Kidney glomerular epithelial cell (primary cell): ENCODE measurements at regions not wholly inside any gene's neighbourhood (a gene's known extent, or its start where the extent isn't known, plus 50 kb on each side); places are given as distances from the start of the nearest gene placed in this dataset.
"Not testable (repeated sequence)": the region's sequence is repeated elsewhere in the genome, so short reads cannot be mapped to it uniquely, and the experiment has no call there.

ENCODE experiments used
- DNase-seq: peaks from one replicate; lab custom pipeline; 2025; lab: John Stamatoyannopoulos, UW

DNA sequence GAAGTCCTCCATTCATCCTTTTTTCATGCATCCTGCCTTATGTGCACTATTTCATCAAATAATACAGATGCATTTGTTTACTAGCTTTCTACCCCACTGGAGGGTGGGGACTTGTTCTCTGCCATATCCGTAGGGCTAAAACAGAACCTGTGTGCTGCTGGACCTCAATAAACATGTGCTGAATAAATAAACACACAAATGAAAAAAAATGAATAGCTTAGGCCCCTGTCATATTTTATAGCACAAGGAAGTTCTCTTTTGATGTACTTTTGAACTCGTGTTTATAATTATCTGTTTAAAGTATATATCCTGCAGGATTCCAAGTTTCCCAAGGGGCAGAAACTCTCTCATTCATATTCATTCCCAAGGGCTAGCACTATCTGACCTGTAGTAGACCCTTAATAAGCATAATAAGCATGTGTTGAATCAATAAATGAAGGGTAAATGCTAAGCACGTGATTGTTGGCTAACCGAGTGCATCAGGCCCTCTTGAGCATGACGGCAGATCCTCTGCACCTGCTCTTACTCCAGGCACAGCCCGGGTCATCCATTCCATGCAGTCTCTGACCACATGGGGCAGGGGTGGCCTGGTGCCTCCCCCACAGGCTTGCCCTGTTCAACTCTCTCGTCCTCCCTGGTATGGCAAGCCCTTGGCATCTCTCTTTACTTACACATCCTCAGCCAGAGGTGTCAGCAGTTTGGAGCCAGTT is 474.1 kb upstream of the ZMIZ1 start:
- no peak for DNase-seq

DNA sequence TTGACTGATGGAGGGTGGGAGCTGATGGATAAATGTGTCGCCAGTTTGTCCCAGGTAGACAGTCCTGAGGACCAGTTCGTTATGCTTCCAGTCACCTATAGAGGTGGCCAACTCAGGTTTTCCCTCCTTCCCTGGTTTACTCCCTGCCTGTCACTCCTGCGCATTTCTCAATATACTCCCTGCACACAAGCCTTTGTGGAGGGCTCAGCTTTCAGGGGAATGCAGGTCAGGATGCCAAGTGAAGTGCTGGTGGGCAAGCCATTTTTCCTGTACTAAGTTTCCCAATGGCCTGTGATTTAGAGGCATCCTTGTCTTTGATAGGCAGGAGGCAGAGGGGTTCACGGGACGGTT is 473.5 kb upstream of the ZMIZ1 start:
- no peak for DNase-seq

DNA sequence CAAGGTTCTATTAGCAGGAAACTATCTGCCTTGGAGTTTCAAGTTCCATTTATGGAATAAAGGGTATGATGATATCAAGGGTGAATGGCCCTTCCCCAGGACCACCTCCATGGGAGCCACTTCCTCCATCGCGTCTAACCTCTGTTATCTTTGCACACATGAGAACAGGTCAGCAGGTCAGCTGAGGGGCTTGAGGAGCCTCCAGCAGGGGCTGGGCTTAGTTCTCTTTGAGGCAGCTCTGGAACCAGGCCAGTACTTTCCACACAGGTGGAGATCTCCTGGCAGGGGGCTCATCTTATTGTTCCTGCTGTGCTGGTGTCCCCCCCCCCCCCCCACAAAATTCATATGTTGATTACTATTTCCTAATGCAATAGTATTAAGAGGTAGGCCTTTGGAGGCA is 472.2 kb upstream of the ZMIZ1 start:
- DNase-seq, result no peak

DNA sequence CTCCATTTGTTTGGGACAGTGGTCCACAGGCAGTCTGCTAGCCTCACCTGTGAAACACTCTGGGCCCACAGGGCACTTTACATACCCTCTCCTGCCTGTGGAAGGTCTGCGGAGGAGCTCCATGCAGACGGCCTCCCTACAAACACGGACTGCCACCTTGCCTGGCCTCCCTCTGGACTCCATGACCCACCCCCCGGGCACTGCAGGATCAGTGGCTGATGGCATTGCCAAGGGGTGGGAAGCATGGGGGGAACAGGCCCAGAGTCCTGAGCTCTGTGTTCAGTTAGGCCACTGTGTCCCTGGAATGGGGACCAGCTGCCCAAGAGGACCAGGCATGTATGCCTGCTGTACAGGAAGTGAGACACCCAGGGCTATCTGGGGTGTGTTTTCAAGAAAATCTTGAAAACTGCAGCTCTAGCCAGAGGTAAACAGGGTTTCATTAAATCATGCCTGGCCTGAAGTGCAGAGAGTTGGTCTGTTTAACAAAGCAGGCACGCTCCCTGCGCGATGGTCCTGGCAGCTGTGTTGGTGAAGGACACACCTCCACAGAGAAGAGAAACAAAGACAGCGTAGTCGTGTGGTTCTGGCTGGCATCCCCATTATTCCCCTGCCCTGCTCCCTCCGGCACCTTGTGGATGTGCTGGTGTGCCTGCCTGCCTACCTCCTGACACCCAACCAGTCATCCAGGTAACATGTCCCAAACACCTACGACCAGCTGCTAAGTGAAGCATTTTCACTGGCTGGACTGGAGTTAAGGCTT is 470.8 kb upstream of the ZMIZ1 start:
- no peak for DNase-seq

DNA sequence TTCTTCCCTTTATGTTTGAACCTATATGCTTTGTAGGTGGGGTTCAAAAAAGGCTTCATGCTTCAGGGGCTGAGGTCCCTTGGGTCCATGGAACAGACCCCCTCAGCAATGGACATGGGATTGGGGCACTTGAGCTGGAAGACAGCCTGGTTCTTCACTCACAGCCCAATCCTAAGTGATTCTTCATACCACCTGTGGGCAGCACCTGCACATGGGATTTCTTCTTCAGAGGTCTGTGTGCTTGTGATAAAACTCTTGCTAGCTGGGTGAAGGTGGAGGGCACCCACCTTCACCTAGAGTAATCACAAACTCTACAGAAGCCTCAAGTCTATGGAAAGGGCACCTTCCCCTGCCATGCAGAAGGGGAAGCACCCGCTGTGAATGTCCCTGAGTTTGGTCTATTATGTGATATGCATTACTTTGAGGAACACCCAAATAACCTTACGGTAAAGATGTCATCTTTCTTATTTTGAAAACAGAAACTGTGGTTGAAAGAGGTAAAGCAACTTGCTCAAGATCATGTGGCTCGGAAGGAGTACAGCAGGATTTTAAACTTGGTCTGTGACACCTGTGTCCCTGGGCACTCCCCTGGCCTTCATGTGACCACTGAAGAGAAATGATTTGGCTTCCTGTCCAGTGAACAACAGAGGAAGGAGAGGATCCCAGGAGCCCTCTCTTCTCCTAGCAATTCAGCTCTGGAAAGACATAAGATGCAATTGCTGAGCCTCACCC is 469.5 kb upstream of the ZMIZ1 start:
- DNase-seq, result no peak

DNA sequence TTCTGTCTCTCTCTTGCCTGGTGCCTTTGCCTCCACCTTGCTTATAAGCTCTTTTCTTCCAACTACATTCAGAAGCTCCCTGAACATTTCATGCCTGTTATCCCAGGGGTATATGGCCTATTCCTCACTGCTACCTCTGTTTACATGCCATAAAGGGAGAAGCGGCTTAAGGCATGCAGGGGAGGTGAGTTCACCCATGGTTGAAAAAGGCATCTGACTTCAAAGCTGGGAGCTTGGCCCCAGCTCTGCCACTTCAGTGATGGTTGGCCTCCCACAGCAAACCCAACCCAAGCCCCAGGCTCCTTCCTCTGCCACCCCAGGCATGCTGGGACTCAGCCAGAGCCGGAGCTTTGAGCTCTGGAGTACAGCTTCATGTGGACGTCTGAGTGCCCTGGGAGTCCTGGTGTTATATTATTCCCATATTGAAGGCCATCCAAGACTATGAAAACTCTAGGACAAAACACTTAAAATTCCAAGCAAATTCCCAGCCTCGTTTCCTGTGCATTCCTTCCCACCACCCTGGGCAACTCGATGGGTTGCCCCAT is 468.6 kb upstream of the ZMIZ1 start:
- no peak for DNase-seq

DNA sequence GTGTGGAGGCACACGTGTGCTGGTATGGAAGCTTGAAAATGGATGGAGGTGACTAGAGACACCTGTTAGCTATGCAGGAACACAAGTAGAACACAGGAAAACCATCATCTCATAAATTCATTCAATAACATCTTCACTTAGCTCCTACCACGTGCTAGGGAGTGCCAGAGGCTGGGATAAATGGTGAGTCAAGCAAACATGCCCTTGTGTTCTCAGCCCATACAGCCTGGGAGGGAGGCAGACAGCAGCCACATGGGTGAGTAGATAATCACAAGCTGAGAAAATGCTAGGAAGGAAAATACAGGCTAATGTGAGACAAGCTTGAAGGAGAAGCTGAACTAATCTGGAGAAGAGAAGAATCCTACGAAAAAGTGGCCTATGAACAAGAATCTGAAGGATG is 468.0 kb upstream of the ZMIZ1 start:
- peak; percentile 16 for DNase-seq

DNA sequence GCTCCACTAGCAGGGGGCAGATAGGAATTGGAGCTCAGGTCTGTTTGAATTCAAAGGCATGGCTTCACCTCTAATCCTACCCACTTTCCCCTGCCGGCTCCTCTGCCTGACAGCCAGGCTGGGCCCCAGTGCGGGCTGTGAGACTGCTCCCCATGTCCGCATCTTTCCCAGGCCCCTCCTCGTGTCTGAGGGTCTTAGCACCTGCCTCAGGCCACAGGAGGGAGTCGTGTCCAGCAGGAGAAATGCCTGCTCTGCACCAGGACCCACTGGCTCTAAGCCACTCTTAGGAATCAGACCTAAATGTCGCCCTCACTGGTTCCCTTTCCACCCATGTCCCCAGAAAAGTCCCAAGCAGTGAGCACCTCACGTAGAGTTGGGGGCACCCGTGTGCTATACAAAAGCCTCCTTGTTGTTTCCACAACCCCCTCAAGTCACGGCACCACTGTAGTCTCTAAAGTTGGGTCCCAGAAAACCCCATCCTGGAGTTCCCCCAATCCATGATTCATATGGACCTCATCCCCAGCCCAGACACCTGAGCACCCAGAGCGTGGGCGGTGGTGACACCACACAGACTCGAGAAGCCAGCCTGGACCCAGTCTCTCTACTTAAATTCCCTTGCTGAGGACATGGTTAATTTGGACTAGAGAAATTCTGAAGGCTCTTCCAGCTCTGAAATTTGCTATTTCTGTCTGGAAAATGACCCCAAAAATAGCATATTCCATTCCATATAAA is 466.4 kb upstream of the ZMIZ1 start:
- DNase-seq, result no peak

DNA sequence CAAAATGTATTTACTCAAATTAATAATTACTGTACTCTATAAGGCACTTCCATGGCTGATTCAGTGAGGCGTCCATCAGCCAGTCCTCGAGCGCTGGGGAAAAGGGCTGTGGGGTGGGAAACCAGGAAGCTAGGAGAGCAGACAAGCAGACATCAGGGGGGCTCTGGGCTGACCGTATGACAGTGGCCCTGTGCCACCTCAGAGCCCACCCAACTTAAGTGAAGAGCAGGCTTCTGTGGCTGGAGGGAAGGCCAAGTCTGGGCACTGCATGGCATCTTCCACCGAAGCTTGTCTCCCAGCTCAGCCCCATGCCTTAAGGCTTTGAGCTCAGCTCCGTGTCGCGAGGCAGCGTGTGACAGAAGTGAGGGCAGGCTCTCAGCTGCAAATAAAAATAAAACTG is 464.5 kb upstream of the ZMIZ1 start:
- DNase-seq, result no peak

DNA sequence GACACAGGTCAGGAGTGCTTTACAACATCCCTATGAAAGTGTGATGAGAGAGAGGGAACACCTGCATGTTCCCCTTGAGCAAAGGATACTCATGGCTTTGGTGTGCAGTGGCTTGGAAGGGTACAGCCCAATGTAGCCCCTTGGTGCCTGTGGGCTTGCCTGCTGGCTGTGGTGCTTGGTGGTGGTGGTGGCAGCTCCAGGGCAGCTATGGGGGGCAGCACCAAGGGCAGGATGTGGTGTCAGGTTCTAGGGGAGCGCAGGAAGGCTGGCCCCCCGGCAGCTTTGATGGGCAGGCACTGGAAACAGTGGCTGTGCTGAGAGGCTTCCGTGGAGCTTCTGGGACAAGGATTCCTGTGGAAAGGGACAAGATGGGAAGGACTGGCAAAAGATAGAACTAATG is 464.0 kb upstream of the ZMIZ1 start:
- no peak for DNase-seq

DNA sequence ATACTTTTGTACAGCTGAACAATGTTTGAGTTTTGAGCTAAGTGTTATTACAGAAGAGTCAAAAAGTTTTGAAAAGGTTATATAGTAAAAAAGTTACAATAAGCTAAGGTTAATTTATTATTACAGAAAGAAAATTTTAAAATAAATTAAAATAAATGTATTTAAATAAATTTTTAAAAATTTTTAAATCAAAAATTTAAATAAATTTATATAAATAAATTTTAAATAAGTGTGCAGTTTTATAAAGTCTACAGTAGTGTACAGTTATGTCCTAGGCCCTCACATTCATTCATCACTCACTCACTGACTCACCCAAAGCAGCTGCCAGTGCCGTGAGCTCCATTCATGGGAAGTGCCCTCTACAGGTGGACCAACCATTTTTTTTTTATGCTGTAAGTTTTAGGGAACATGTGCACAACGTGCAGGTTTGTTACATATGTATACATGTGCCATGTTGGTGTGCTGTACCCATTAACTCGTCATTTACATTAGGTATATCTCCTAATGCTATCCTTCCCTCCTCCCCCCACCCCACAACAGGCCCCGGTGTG is 462.9 kb upstream of the ZMIZ1 start:
- peak; percentile 36 for DNase-seq

DNA sequence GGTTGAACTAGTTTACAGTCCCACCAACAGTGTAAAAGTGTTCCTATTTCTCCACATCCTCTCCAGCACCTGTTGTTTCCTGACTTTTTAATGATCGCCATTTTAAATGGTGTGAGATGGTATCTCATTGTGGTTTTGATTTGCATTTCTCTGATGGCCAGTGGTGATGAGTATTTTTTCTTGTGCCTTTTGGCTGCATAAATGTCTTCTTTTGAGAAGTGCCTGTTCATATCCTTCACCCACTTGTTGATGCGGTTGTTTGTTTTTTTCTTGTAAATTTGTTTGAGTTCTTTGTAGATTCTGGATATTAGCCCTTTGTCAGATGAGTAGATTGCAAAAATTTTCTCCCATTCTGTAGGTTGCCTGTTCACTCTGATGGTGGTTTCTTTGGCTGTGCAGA is 462.0 kb upstream of the ZMIZ1 start:
- DNase-seq, result not testable (repeated sequence)

DNA sequence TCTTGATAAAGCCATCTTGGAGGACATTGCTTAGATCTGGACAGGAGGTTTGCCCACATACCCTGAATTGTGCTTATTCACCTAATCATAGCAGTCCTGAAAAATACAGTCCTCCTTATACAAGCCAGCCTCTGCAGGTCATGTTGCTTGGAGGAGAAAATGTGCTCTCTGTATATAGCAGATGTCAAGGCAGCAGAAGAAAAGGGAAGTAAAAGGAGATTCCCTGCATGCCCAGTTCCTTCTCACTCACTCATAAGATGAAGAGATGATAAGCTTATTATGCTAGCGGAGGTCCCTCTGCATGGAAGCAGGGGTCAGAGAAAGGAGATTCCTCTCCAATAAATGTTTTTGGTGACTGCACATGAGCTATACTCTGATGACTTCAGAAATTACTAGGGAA is 458.8 kb upstream of the ZMIZ1 start:
- DNase-seq, result no peak

DNA sequence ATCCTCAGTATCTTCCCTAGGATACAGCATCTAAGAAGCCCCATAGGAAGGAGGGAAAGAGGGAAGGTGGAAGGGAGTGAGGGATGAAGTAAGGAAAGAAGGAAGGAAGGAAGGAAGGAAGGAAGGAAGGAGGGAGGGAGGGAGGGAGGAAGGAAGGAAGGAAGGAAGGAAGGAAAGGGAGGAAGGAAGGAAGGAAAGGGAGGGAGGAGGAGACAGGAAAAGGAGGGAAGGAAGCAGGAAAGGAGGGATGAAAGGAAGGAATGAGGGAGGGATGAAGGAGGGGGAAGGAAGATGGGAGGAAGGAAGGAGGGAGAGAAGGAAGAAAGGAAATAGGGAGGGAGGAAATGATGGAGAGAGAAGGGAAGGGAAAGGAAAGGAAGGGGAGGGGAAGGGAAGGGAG is 455.6 kb upstream of the ZMIZ1 start:
- DNase-seq, result no peak

DNA sequence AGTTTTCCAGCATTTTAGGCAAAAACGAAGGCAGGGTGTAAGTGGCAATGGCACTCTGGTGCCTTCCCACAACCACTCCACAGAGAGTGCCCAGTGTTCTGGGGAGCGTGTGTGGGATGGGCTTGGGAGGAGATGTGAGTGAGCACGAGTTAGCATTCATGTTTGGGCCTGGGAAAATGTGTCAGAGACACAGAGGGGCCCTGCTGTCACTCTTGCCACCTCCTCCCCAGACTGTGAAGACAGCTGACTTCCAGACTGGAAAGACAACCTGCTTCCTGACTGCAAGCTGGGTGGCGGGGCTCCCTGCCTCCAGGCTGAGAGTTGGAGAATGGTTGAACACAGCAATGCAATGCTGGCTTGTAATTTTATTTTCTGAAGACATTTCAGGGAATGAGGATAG is 454.5 kb upstream of the ZMIZ1 start:
- DNase-seq, result no peak

DNA sequence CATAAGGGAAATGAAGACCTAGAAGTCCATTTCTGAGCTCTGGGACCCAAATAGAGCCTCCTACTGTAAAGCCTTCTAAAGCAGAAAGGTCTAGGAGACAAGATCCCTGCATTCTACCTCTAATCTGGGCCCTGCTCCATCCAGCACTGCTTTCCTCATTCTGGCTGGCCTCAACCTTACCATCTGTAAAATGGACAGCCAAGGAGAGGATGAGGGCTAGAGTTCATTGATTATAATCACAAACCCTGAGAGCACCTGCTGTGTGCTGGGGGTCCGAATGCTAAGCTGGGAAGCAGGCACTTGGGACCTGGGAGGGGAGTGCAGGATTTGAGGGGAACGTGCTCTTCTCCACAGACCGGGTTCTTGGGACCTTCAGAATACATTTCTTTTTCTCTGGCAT is 454.0 kb upstream of the ZMIZ1 start:
- DNase-seq, result no peak

DNA sequence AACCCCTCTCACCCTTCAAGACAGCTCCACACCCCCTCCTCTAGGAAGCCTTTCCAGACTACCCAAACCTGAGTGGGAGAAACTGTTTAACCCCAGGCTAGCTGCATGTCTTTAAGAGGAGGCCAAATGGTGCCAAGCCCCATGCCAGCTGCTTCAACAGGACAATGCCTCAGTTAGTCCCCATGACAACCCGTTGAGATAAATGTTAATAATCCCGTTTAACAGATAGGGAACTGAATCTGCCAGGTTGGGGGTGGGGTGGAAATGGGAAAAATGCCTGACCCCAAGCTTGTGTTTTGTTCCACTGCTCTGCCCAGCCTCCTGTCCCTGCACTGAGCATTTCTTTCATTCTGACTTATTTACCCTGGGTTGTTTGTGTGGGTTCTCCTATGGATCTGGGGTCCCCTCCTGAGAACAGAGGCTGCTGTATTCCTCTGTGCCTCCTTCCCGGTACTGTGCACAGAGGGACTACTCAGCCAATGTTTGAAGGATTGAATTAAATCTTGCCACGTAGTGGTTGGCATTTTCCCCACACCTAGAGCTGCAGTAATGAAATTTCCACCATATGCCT is 452.6 kb upstream of the ZMIZ1 start:
- DNase-seq, result no peak

DNA sequence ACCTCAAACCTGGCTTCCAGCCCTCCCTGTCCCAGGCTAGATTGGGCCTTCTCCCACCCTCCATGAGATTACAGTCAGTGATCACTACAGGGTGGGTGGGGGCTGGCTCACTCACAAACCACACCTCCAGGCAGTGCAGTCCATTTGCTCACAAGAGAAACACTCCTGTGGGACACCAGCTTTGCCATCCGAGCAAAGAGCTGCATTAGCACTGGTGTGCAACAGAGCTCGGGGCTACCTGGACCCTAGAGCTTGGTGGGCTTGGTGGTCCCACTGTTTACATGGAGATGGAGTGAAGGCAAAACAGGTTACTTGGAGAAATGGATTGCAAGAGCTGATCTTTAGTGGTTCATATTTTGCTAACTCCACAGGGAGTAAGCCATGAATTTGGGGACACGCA is 451.7 kb upstream of the ZMIZ1 start:
- DNase-seq, result no peak

DNA sequence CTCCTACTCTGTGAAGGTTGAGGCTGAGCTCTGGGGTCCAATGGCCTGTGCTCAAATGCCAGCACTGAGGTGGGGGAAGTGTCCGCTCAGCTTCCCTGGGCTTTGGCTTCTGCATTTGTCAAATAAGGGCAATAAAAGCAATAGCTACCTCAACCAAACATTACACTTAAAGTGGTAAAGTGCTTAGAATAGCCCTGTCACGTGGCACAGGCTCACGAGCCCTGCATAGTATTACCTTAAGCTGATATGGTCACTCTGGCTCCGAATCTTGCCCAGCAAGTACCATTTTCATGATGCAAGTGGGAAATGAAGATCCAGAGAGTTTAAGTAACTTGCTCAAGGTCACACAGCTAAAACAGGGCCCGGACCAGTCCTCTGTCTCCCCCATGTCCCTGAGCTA is 451.1 kb upstream of the ZMIZ1 start:
- no peak for DNase-seq

DNA sequence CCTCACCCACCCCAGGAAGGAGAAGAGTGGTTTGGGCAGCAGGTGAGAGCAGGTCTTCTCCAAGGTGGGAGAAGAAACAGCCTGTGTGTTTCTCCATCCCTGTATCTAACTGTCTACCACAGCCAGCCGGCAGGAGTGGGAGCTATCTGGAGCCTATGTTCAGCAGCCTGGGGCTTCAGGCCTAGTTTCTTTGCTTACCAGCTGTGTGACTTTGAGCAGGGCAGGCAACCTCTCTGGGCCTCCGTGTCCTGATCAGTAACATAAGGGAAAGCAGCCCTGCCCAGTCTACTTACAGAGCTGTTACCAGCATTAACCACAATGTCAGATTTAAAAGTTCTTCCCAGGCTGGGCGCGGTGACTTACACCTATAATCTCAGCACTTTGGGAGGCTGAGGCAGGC is 450.7 kb upstream of the ZMIZ1 start:
- no peak for DNase-seq

DNA sequence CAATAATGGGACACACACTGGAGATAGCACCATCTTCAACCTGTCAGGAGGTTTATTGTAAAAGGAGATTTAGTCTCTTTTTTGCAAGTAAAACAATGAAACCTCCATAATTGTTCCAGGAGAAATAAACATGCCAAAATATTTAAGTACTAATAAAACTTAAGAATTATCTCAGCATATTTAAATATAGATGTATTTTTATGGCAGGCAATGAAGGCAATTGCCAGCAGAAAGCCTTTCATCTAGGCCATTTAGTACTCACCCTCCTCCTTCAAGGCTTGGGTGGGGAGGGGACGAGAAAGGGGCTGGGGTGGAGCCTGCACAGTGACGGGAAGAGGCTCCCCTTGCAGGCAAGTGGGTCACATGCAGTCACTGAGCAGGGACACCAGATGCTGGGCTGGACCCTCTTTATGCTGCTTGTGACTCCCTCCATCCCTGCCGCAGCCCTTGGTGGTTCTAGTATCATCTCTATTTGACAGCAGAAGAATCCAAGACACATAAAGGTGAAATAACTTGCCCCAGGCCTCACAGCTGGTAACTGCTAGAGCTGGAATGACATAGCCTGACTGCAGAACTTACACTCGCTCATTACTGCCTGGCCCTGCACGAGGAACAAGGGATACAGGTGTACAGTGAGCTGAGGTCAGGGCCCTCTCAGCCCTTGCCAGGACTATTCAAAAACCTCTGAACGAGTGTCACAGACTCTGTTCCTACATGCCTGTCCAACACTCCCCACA is 449.5 kb upstream of the ZMIZ1 start:
- DNase-seq, result no peak
